Loucy (cell line): ENCODE measurements at regions not wholly inside any gene's neighbourhood (a gene's known extent, or its start where the extent isn't known, plus 50 kb on each side); places are given as distances from the start of the nearest gene placed in this dataset.

Experiments used
- H2AFZ ChIP-seq: fragments of 200-600 bp; sonication (generic); 2 replicates; pipeline ENCODE4 v1.6.0; 2016; ENCODE audit warnings: antibody characterized with exemption, mild to moderate bottlenecking, low read length, moderate library complexity
- H3F3A ChIP-seq: fragments of 200-600 bp; 2 replicates; pipeline ENCODE4 v1.6.0; 2016; ENCODE audit warnings: antibody characterized with exemption, low read depth, mild to moderate bottlenecking
- H3K27me3 ChIP-seq: fragments of 200-600 bp; sonication (generic); 2 replicates; pipeline ENCODE4 v1.6.1; 2014; ENCODE audit warnings: low read length, mild to moderate bottlenecking; ENCODE audit not compliant: insufficient read depth, poor library complexity, severe bottlenecking
- H3K36me3 ChIP-seq: fragments of 200-600 bp; sonication (generic); 2 replicates; pipeline ENCODE4 v1.6.1; 2016; ENCODE audit warnings: low read length; ENCODE audit not compliant: insufficient read depth
- H3K4me1 ChIP-seq: fragments of 200-600 bp; sonication (generic); 2 replicates; pipeline ENCODE4 v1.5.1; 2014; ENCODE audit warnings: low read length, mild to moderate bottlenecking; ENCODE audit not compliant: insufficient read depth, poor library complexity, severe bottlenecking
- H3K4me2 ChIP-seq: fragments of 200-600 bp; sonication (generic); 2 replicates; pipeline ENCODE4 v1.6.0; 2014; ENCODE audit warnings: antibody characterized with exemption, low read length, low read depth, mild to moderate bottlenecking; ENCODE audit not compliant: poor library complexity, severe bottlenecking
- H3K4me3 ChIP-seq: fragments of 200-600 bp; sonication (generic); 2 replicates; pipeline ENCODE4 v1.5.1; 2014; ENCODE audit warnings: low read length, mild to moderate bottlenecking, mixed read lengths; ENCODE audit not compliant: poor library complexity, severe bottlenecking
- H3K79me2 ChIP-seq: fragments of 200-600 bp; sonication (generic); 2 replicates; pipeline ENCODE4 v1.6.1; 2014; ENCODE audit warnings: low read length; ENCODE audit not compliant: insufficient read depth
- H3K9ac ChIP-seq: fragments of 200-600 bp; sonication (generic); 2 replicates; pipeline ENCODE4 v1.6.0; 2014; ENCODE audit warnings: mild to moderate bottlenecking, low read depth, low read length, moderate library complexity; ENCODE audit not compliant: poor library complexity, severe bottlenecking
- H3K9me2 ChIP-seq: fragments of 200-600 bp; sonication (generic); replicated peaks from 2 replicates; pipeline ENCODE4 v1.6.1; 2016; ENCODE audit warnings: low read depth, low read length, mixed read lengths
- H3K9me3 ChIP-seq: fragments of 200-600 bp; sonication (generic); 2 replicates; pipeline ENCODE4 v1.6.1; 2014; ENCODE audit warnings: mild to moderate bottlenecking, antibody characterized with exemption, low read length, low read depth; ENCODE audit not compliant: insufficient read depth
- H4K20me1 ChIP-seq: fragments of 200-600 bp; sonication (generic); 2 replicates; pipeline ENCODE4 v1.6.0; 2014; ENCODE audit warnings: antibody characterized with exemption, low read length, mild to moderate bottlenecking; ENCODE audit not compliant: insufficient read depth, poor library complexity, severe bottlenecking
- CTCF ChIP-seq: fragments of 200-600 bp; sonication (generic); conservative IDR thresholded peaks from 2 replicates; pipeline ENCODE4 v1.5.1; 2014; ENCODE audit warnings: mild to moderate bottlenecking, antibody characterized with exemption, low read length
- EZH2phosphoT487 ChIP-seq: fragments of 200-600 bp; IDR thresholded peaks from 2 replicates; pipeline ENCODE4 v1.6.1; 2018; ENCODE audit warnings: antibody characterized with exemption, mild to moderate bottlenecking, moderate library complexity, borderline replicate concordance

- Histone ChIP-seq H3K4me3 (no peak overlapping the region), H3K79me2 (no peaks in the 10 kb centered on the region), H2AFZ (no peak overlapping the region), H3K9ac (no peak overlapping the region), H4K20me1 (no peaks in the 10 kb centered on the region), H3K36me3 (no peaks in the 10 kb centered on the region), H3K9me3 (no peaks in the 10 kb centered on the region), H3K27me3 (no peaks in the 10 kb centered on the region), H3K4me2 (no peak overlapping the region), H3K9me2 (no peaks in the 10 kb centered on the region), H3K4me1 (no peaks in the 10 kb centered on the region), H3F3A (no peaks in the 10 kb centered on the region)
- TF ChIP-seq EZH2phosphoT487 = no peak
- TF ChIP-seq CTCF = no peak
Observed at GRCh38 chr13:74850893-74851292, 631.1 kb downstream of the TBC1D4 start.

- Histone ChIP-seq H3K9ac (no peak overlapping the region), H3F3A (no peaks in the 10 kb centered on the region), H3K9me3 (no peaks in the 10 kb centered on the region), H3K27me3 (no peaks in the 10 kb centered on the region), H3K4me2 (no peak overlapping the region), H3K4me1 (no peaks in the 10 kb centered on the region), H3K36me3 (no peaks in the 10 kb centered on the region), H2AFZ (no peak overlapping the region), H3K79me2 (no peaks in the 10 kb centered on the region), H3K4me3 (no peak overlapping the region), H4K20me1 (no peaks in the 10 kb centered on the region), H3K9me2 (no peaks in the 10 kb centered on the region)
- TF ChIP-seq CTCF (no peak), EZH2phosphoT487 (no peak)
Observed at GRCh38 chr13:74847966-74848365, 634.0 kb downstream of the TBC1D4 start.

DNA sequence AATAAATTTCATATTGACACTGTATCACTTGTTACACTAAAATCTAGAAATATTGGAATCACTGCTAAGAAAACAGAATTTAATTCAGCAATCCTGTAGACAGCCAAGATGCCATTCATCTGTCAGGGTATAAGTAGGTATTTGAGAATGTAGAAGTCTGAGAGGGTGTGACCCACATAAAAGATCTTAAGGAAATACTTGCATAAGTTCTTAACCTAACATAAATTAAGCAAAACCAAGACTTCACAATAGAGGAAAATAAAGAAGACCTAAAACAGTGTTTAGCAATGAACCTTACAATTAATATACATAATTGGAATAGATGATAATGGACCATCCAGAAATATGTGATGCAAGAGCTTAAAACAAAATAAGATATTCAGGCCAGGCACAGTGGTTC is 636.2 kb downstream of the TBC1D4 start:
- no peaks in the 10 kb centered on the region for H4K20me1 ChIP-seq
- H3K9me2 ChIP-seq = no peaks in the 10 kb centered on the region
- H3F3A ChIP-seq = no peaks in the 10 kb centered on the region
- TF ChIP-seq CTCF = no peak
- no peak for TF ChIP-seq EZH2phosphoT487
- H3K4me1 ChIP-seq = no peaks in the 10 kb centered on the region
- no peak overlapping the region for H3K4me2 ChIP-seq
- H2AFZ ChIP-seq = no peak overlapping the region
- H3K79me2 ChIP-seq = no peaks in the 10 kb centered on the region
- H3K9me3 ChIP-seq = no peaks in the 10 kb centered on the region
- H3K9ac ChIP-seq = no peak overlapping the region
- H3K36me3 ChIP-seq = no peaks in the 10 kb centered on the region
- H3K4me3 ChIP-seq = no peak overlapping the region
- no peaks in the 10 kb centered on the region for H3K27me3 ChIP-seq
